ENCODE measurements at regions not wholly inside any gene's neighbourhood (a gene's known extent, or its start where the extent isn't known, plus 50 kb on each side); places are given as distances from the start of the nearest gene placed in this dataset.

DNA sequence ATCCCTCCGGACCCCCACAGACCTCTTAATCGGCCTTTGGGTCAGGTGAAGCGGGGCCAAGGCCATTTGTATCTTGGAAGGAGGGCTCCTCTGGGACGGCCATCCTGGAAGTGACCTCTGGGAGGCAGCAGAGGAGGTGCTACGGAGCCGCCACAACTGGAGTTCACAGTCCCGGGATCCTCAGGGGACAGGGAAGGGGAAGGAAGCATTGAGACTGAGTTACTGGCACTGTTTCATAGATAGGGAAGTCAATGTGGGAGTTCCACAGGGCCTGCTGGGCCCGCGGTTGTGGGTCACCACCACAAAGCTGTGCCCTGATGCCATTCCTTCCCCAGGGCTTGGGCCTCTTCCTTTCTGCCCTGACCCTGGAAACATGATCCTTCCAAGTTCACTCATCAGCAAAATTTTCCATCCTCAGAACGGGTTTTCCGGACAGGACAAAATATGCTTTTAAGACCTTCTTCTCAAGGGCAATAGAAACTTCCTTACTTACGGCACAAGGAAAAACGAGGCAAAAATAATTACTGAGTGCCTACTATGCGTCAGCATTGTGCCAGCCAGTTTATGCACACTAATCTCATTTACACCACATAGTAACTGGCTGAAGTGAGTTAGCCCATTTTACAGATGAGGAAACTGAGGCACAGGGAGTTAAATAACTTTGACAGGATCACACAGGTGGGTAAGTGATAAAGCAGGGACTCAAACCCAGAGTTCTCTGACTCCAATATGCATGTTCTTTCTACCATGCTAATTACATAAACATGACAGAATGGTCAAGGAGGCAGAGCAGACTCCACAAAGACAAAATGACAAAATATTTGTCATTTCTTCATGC is 143.8 kb downstream of the UNC5CL start (continued):
- TF ChIP-seq, protein P1, sequence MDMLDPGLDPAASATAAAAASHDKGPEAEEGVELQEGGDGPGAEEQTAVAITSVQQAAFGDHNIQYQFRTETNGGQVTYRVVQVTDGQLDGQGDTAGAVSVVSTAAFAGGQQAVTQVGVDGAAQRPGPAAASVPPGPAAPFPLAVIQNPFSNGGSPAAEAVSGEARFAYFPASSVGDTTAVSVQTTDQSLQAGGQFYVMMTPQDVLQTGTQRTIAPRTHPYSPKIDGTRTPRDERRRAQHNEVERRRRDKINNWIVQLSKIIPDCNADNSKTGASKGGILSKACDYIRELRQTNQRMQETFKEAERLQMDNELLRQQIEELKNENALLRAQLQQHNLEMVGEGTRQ (IDR thresholded peaks at IDR 0.05; ENCODE audit: low read depth, low read length), result no peak
- TF ChIP-seq, protein P1 (CRISPR knock-in tag; IDR thresholded peaks at IDR 0.05; ENCODE audit: borderline replicate concordance), result no peak
- TF ChIP-seq, protein P2, sequence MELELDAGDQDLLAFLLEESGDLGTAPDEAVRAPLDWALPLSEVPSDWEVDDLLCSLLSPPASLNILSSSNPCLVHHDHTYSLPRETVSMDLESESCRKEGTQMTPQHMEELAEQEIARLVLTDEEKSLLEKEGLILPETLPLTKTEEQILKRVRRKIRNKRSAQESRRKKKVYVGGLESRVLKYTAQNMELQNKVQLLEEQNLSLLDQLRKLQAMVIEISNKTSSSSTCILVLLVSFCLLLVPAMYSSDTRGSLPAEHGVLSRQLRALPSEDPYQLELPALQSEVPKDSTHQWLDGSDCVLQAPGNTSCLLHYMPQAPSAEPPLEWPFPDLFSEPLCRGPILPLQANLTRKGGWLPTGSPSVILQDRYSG (CRISPR knock-in tag; IDR thresholded peaks at IDR 0.05), result no peak
- TF ChIP-seq ZNF564 (CRISPR knock-in tag; IDR thresholded peaks at IDR 0.05) (peak; percentile 95; the same call in 1 of the 2 replicates), TOPORS (CRISPR knock-in tag; IDR thresholded peaks at IDR 0.05) (no peak), ELF3 (CRISPR knock-in tag; IDR thresholded peaks at IDR 0.05) (peak; percentile 52), ZZZ3 (CRISPR knock-in tag; IDR thresholded peaks at IDR 0.05; ENCODE audit: borderline replicate concordance) (no peak), SMC3 (IDR thresholded peaks at IDR 0.05; ENCODE audit: low read length) (peak; percentile 56), DBP (CRISPR knock-in tag; IDR thresholded peaks at IDR 0.05; ENCODE audit: not compliant biosample characterization) (no peak), KDM2A (CRISPR knock-in tag; IDR thresholded peaks at IDR 0.05; ENCODE audit: borderline replicate concordance, low read depth) (peak; percentile 53; the same call in 1 of the 2 replicates), MAFK (conservative IDR thresholded peaks at IDR 0.05 in 1 of 2, IDR thresholded peaks at IDR 0.05 in 1 of 2; ENCODE audit: low read length in 2 of 2) (0 out of 4 replicates have a peak, but pooled peaks of 1 of the 2 experiments have one; percentile 1), HMG20A (CRISPR knock-in tag; IDR thresholded peaks at IDR 0.05; ENCODE audit: borderline replicate concordance) (no peak), ZNF780A (CRISPR knock-in tag; IDR thresholded peaks at IDR 0.05) (no peak), NFKB2 (CRISPR knock-in tag; IDR thresholded peaks at IDR 0.05; ENCODE audit: borderline replicate concordance) (peak; percentile 41; the same call in 1 of the 2 replicates), SCMH1 (CRISPR knock-in tag; IDR thresholded peaks at IDR 0.05; ENCODE audit: borderline replicate concordance) (no peak), ZNF33B (CRISPR knock-in tag; IDR thresholded peaks at IDR 0.05) (no peak), ETV6 (CRISPR knock-in tag; conservative IDR thresholded peaks at IDR 0.05) (no peak), NR0B2 (CRISPR knock-in tag; IDR thresholded peaks at IDR 0.05) (no peak), ZNF605 (CRISPR knock-in tag; IDR thresholded peaks at IDR 0.05) (no peak), ZNF7 (CRISPR knock-in tag; IDR thresholded peaks at IDR 0.05) (no peak)
- TF ChIP-seq, protein P3, sequence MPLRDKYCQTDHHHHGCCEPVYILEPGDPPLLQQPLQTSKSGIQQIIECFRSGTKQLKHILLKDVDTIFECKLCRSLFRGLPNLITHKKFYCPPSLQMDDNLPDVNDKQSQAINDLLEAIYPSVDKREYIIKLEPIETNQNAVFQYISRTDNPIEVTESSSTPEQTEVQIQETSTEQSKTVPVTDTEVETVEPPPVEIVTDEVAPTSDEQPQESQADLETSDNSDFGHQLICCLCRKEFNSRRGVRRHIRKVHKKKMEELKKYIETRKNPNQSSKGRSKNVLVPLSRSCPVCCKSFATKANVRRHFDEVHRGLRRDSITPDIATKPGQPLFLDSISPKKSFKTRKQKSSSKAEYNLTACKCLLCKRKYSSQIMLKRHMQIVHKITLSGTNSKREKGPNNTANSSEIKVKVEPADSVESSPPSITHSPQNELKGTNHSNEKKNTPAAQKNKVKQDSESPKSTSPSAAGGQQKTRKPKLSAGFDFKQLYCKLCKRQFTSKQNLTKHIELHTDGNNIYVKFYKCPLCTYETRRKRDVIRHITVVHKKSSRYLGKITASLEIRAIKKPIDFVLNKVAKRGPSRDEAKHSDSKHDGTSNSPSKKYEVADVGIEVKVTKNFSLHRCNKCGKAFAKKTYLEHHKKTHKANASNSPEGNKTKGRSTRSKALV (CRISPR knock-in tag; IDR thresholded peaks at IDR 0.05), result no peak
- TF ChIP-seq, protein P4, sequence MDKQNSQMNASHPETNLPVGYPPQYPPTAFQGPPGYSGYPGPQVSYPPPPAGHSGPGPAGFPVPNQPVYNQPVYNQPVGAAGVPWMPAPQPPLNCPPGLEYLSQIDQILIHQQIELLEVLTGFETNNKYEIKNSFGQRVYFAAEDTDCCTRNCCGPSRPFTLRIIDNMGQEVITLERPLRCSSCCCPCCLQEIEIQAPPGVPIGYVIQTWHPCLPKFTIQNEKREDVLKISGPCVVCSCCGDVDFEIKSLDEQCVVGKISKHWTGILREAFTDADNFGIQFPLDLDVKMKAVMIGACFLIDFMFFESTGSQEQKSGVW (CRISPR knock-in tag; IDR thresholded peaks at IDR 0.05; ENCODE audit: borderline replicate concordance), result no peak
